Caco-2 (cell line): ENCODE measurements at regions not wholly inside any gene's neighbourhood (a gene's known extent, or its start where the extent isn't known, plus 50 kb on each side); places are given as distances from the start of the nearest gene placed in this dataset.

Source experiments
- BruUV-seq: library from RNA; stranded (reverse); fragments of 400-500 nt; replicated peaks from 2 replicates; lab custom pipeline; 2021; lab: Mats Ljungman, UMichigan
- CTCF ChIA-PET: fragments of 300-600 bp; sonication (Branson Sonifier 250); formaldehyde crosslinking; loops from one replicate; lab custom pipeline; 2022; ENCODE audit warnings: antibody characterized with exemption; lab: Charles Lee
- POLR2A ChIA-PET: fragments of 300-600 bp; sonication (Branson Sonifier 250); formaldehyde crosslinking; loops from one replicate; lab custom pipeline; 2022; ENCODE audit warnings: antibody characterized with exemption; lab: Charles Lee
- DNase-seq, 2 experiments: peaks; one replicate each; pipeline versions ENCODE4 v3.0.0 to v3.0.0-alpha.2; 2020 to 2022
- H3K27me3 ChIP-seq: replicated peaks from 2 replicates; pipeline ENCODE4 v1.6.0; 2011; ENCODE audit warnings: low read length; ENCODE audit not compliant: control insufficient read depth, insufficient read depth
- H3K36me3 ChIP-seq: 2 replicates; pipeline ENCODE4 v1.5.1; 2011; ENCODE audit warnings: low read length; ENCODE audit not compliant: control insufficient read depth, insufficient read depth
- H3K4me1 ChIP-seq: fragments of 250-450 bp; sonication (Bioruptor Pico); 2 replicates; pipeline ENCODE4 v1.5.1; 2020; ENCODE audit warnings: mild to moderate bottlenecking
- H3K4me3 ChIP-seq: 2 replicates; pipeline ENCODE4 v1.5.1; 2011; ENCODE audit warnings: low read depth, mild to moderate bottlenecking, control low read depth, low read length
- H3K9me3 ChIP-seq: fragments of 250-450 bp; sonication (Bioruptor Pico); 2 replicates; pipeline ENCODE4 v1.5.1; 2020; ENCODE audit warnings: mild to moderate bottlenecking, moderate library complexity
- H3K27ac Mint-ChIP-seq: one replicate; pipeline ENCODE4 v1.8.0; 2022; ENCODE audit warnings: mixed read lengths; ENCODE audit not compliant: unreplicated experiment
- H3K27me3 Mint-ChIP-seq: one replicate; pipeline ENCODE4 v1.8.0; 2022; ENCODE audit warnings: mixed read lengths; ENCODE audit not compliant: insufficient read depth, unreplicated experiment
- H3K36me3 Mint-ChIP-seq: one replicate; pipeline ENCODE4 v1.8.0; 2022; ENCODE audit warnings: mild to moderate bottlenecking, mixed read lengths; ENCODE audit not compliant: insufficient read depth, unreplicated experiment
- H3K4me1 Mint-ChIP-seq: one replicate; pipeline ENCODE4 v1.8.0; 2022; ENCODE audit warnings: low read depth, mixed read lengths; ENCODE audit not compliant: unreplicated experiment
- H3K4me3 Mint-ChIP-seq: one replicate; pipeline ENCODE4 v1.8.0; 2022; ENCODE audit warnings: mild to moderate bottlenecking, moderate library complexity, mixed read lengths; ENCODE audit not compliant: unreplicated experiment
- H3K9me3 Mint-ChIP-seq: one replicate; pipeline ENCODE4 v1.8.0; 2022; ENCODE audit warnings: mixed read lengths; ENCODE audit not compliant: unreplicated experiment
- CTCF ChIP-seq, 2 experiments: fragments of 200-600 bp in 1 of 2; IDR thresholded peaks; 1 replicate in 1 of 2; 2 replicates in 1 of 2; pipeline versions ENCODE4 v1.5.1 to v1.8.0; 2011 to 2022; ENCODE audit warnings: antibody characterized with exemption in 1 of 2, control low read depth in 1 of 2, inconsistent platforms in 1 of 2, low read depth in 1 of 2, low read length in 1 of 2, mild to moderate bottlenecking in 1 of 2, moderate library complexity in 1 of 2; ENCODE audit not compliant: insufficient read depth in 1 of 2, severe bottlenecking in 1 of 2, unreplicated experiment in 1 of 2
- intact Hi-C: fragments of 100-400 bp; cut with micrococcal nuclease; formaldehyde crosslinking; loops from one replicate; pipeline ENCODE4 v1.10.0; 2022; ENCODE audit not compliant: unreplicated experiment

- no TSS peak for BruUV-seq
- Mint-ChIP-seq H3K4me1 (no peaks in the 10 kb centered on the region), H3K36me3 (no peaks in the 10 kb centered on the region), H3K27ac (no peak overlapping the region), H3K9me3 (no peaks in the 10 kb centered on the region), H3K27me3 (no peaks in the 10 kb centered on the region), H3K4me3 (no peak overlapping the region)
- no peak for DNase-seq
- no peak for TF ChIP-seq CTCF (IDR thresholded peaks at IDR 0.05; ENCODE audit: insufficient read depth in 1 of 2, low read depth in 1 of 2, low read length in 1 of 2, severe bottlenecking in 1 of 2, unreplicated experiment in 1 of 2)
- no peaks in the 10 kb centered on the region for H3K36me3 ChIP-seq
- CTCF ChIA-PET, result no interaction called here
- POLR2A ChIA-PET, result no interaction called here
- H3K9me3 ChIP-seq, result no peaks in the 10 kb centered on the region
- H3K27me3 ChIP-seq, result no peaks in the 10 kb centered on the region
- H3K4me1 ChIP-seq, result no peaks in the 10 kb centered on the region
- H3K4me3 ChIP-seq, result no peak overlapping the region
- intact Hi-C loops, result no loop called here
Observed at GRCh38 chr6:113147544-113147943, 709.6 kb upstream of the MARCKS start.

GRCh38 chr6:113148566-113148965 is 708.6 kb upstream of the MARCKS start:
- no peaks in the 10 kb centered on the region for H3K27me3 ChIP-seq
- no peaks in the 10 kb centered on the region for H3K36me3 ChIP-seq
- Mint-ChIP-seq H3K27me3 (no peaks in the 10 kb centered on the region), H3K4me1 (no peaks in the 10 kb centered on the region), H3K36me3 (no peaks in the 10 kb centered on the region), H3K4me3 (no peak overlapping the region), H3K9me3 (no peaks in the 10 kb centered on the region), H3K27ac (no peak overlapping the region)
- no peaks in the 10 kb centered on the region for H3K9me3 ChIP-seq
- H3K4me1 ChIP-seq, result no peaks in the 10 kb centered on the region
- ChIA-PET CTCF (no interaction called here), POLR2A (no interaction called here)
- no peak overlapping the region for H3K4me3 ChIP-seq
- BruUV-seq, result no TSS peak
- no peak for TF ChIP-seq CTCF (IDR thresholded peaks at IDR 0.05; ENCODE audit: insufficient read depth in 1 of 2, low read depth in 1 of 2, low read length in 1 of 2, severe bottlenecking in 1 of 2, unreplicated experiment in 1 of 2)
- DNase-seq, result no peak
- intact Hi-C loops, result no loop called here

DNA sequence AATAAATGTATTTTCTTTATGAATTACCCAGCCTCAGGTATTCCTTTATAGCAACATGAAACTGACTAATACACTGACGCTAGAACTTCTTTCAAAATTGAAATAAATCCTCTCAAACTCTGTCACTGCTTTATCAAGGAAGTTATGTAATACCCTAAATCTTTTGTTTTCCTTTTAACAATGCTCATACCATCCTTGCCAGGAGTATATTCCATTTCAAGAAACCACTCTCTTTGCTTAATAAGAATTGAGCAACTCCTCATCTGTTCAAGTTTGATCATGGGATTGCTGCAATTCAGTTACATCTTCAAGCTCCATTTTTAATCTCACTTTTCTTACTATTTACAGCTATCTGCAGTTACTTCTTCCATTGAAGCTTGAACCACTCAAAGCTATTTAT is 707.6 kb upstream of the MARCKS start:
- Histone ChIP-seq H3K9me3 (no peaks in the 10 kb centered on the region), H3K27me3 (no peaks in the 10 kb centered on the region), H3K4me3 (no peak overlapping the region), H3K36me3 (no peaks in the 10 kb centered on the region), H3K4me1 (no peaks in the 10 kb centered on the region)
- Mint-ChIP-seq H3K9me3 (no peaks in the 10 kb centered on the region), H3K27ac (no peak overlapping the region), H3K4me3 (no peak overlapping the region), H3K36me3 (no peaks in the 10 kb centered on the region), H3K4me1 (no peaks in the 10 kb centered on the region), H3K27me3 (no peaks in the 10 kb centered on the region)
- ChIA-PET CTCF (no interaction called here), POLR2A (no interaction called here)
- intact Hi-C loops, result no loop called here
- DNase-seq, result no peak
- no peak for TF ChIP-seq CTCF (IDR thresholded peaks at IDR 0.05; ENCODE audit: insufficient read depth in 1 of 2, low read depth in 1 of 2, low read length in 1 of 2, severe bottlenecking in 1 of 2, unreplicated experiment in 1 of 2)
- no TSS peak for BruUV-seq
